Nephron (organoid): ENCODE measurements at regions not wholly inside any gene's neighbourhood (a gene's known extent, or its start where the extent isn't known, plus 50 kb on each side); places are given as distances from the start of the nearest gene placed in this dataset.

ENCODE experiments used
- H3K27ac Mint-ChIP-seq, 3 experiments: 2 replicates each; pipeline ENCODE4 v1.8.0; 2020; ENCODE audit warnings: mixed read lengths in 3 of 3, mild to moderate bottlenecking in 2 of 3, moderate library complexity in 1 of 3
- H3K27me3 Mint-ChIP-seq: 2 replicates; pipeline ENCODE4 v1.8.0; 2021; ENCODE audit warnings: low read depth, mild to moderate bottlenecking, moderate library complexity, mixed read lengths
- H3K36me3 Mint-ChIP-seq: 2 replicates; pipeline ENCODE4 v1.8.0; 2020; ENCODE audit warnings: low read depth, mixed read lengths
- H3K4me1 Mint-ChIP-seq: 2 replicates; pipeline ENCODE4 v1.8.0; 2020; ENCODE audit warnings: mixed read lengths
- H3K4me3 Mint-ChIP-seq, 3 experiments: 2 replicates each; pipeline ENCODE4 v1.8.0; 2020; ENCODE audit warnings: mild to moderate bottlenecking in 3 of 3, mixed read lengths in 3 of 3, moderate library complexity in 2 of 3
- H3K9me3 Mint-ChIP-seq: 2 replicates; pipeline ENCODE4 v1.8.0; 2020; ENCODE audit warnings: mixed read lengths
- CTCF ChIP-seq, 3 experiments: fragments of 200-600 bp; sonication (generic); IDR thresholded peaks; one replicate each; pipeline ENCODE4 v1.5.0; 2021; ENCODE audit warnings: antibody characterized with exemption in 3 of 3; ENCODE audit not compliant: unreplicated experiment in 3 of 3

DNA sequence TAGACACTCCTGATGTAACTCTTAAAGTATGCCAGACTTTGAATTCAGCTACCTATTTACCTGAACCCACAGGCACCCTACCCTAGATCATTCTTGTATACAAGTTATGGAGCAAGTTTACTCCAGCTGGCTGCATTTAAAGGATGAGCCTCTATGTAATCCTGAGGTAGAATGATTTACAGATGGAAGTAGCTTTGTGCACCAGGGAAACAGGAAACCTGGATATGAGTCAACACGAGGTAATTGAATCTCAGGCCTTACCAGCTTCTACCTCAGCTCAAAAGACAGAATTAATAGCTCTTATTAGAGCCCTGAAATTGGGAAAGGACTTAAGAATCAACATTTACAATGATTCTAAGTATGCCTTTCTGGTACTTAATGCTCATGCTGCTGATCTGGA, 119.8 kb downstream of the AGTR2 start:
- Mint-ChIP-seq H3K27ac (no peak overlapping the region), H3K36me3 (no peaks in the 10 kb centered on the region), H3K4me3 (no peak overlapping the region), H3K4me1 (no peaks in the 10 kb centered on the region), H3K9me3 (no peaks in the 10 kb centered on the region), H3K27me3 (no peaks in the 10 kb centered on the region)
- TF ChIP-seq CTCF (IDR thresholded peaks at IDR 0.05; ENCODE audit: unreplicated experiment in 3 of 3), result no peak

- no peaks in the 10 kb centered on the region for H3K27me3 Mint-ChIP-seq
- H3K9me3 Mint-ChIP-seq, result no peaks in the 10 kb centered on the region
- H3K4me3 Mint-ChIP-seq, result no peak overlapping the region
- no peak overlapping the region for H3K27ac Mint-ChIP-seq
- TF ChIP-seq CTCF (IDR thresholded peaks at IDR 0.05; ENCODE audit: unreplicated experiment in 3 of 3), result no peak
- no peaks in the 10 kb centered on the region for H3K36me3 Mint-ChIP-seq
- no peaks in the 10 kb centered on the region for H3K4me1 Mint-ChIP-seq
Observed at GRCh38 chrX:116292183-116292582, 121.6 kb downstream of the AGTR2 start.

DNA sequence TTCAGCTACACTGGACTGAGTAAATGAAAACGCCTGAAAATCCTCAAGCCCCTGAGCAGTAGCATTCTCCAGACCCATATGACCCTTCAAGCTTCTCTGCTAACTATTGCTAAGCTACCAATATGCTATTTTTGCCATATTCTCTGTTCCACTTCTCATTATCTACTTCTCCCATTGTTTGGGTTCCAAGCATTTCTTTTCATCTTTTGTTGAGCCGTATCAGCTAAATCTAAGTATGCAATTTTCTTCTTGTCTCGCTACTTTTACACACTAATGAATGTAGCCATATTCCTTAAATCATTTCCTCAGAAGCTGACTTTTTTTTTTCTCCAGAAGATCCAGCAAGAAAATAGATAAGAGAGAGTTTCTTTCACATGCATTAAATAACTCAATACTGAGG, 128.4 kb downstream of the AGTR2 start:
- Mint-ChIP-seq H3K4me1 (peaks cover 11% of the 10 kb centered on the region), H3K27ac (peak overlapping the region in 2 of 3 experiments; percentile 33 to 52), H3K4me3 (no peak overlapping the region), H3K36me3 (no peaks in the 10 kb centered on the region), H3K27me3 (no peaks in the 10 kb centered on the region), H3K9me3 (peaks cover 7% of the 10 kb centered on the region)
- no peak for TF ChIP-seq CTCF (IDR thresholded peaks at IDR 0.05; ENCODE audit: unreplicated experiment in 3 of 3)

- no peak overlapping the region for H3K4me3 Mint-ChIP-seq
- H3K36me3 Mint-ChIP-seq, result no peaks in the 10 kb centered on the region
- H3K27ac Mint-ChIP-seq, result no peak overlapping the region
- peaks cover 32% of the 10 kb centered on the region for H3K9me3 Mint-ChIP-seq
- H3K4me1 Mint-ChIP-seq, result no peaks in the 10 kb centered on the region
- no peaks in the 10 kb centered on the region for H3K27me3 Mint-ChIP-seq
- TF ChIP-seq CTCF (IDR thresholded peaks at IDR 0.05; ENCODE audit: unreplicated experiment in 3 of 3), result no peak
Observed at GRCh38 chrX:116306218-116306617, 130.2 kb upstream of the SLC6A14 start.

- no peak for TF ChIP-seq CTCF (IDR thresholded peaks at IDR 0.05; ENCODE audit: unreplicated experiment in 3 of 3)
- Mint-ChIP-seq H3K36me3 (no peaks in the 10 kb centered on the region), H3K4me1 (peaks cover 24% of the 10 kb centered on the region), H3K9me3 (peaks cover 3% of the 10 kb centered on the region), H3K27me3 (no peaks in the 10 kb centered on the region), H3K4me3 (no peak overlapping the region), H3K27ac (peak overlapping the region; percentile 89 to 93 (median 91))
Observed at GRCh38 chrX:116317409-116317808, 119.0 kb upstream of the SLC6A14 start.

DNA sequence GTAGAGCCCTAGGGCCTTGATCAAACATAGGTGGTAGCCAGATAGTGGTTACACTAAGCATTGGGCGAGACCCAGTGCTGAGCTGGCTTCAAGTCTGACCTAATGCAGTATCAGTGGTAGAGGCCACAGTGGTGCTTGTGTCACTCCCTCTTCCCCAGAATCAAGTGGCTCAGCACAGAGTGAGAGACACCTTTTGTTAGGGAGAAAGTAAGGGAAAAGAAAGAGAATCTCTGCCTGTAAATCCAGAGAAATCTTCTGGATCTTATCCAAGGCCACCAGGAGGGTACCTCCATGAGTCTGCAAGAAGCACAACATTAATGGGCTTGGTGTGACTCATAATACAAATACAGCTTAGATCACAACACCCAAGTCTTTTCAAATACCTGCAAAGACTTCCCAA, 117.7 kb upstream of the SLC6A14 start:
- Mint-ChIP-seq H3K4me3 (no peak overlapping the region), H3K27ac (no peak overlapping the region), H3K9me3 (peaks cover 4% of the 10 kb centered on the region), H3K36me3 (no peaks in the 10 kb centered on the region), H3K27me3 (no peaks in the 10 kb centered on the region), H3K4me1 (peaks cover 24% of the 10 kb centered on the region)
- TF ChIP-seq CTCF (IDR thresholded peaks at IDR 0.05; ENCODE audit: unreplicated experiment in 3 of 3), result no peak
